GM12878 (cell line): ENCODE measurements at regions not wholly inside any gene's neighbourhood (a gene's known extent, or its start where the extent isn't known, plus 50 kb on each side); places are given as distances from the start of the nearest gene placed in this dataset.

Experiments
- SMARCA5 ChIP-seq: fragments of 450-650 bp; IDR thresholded peaks from 2 replicates; pipeline ENCODE4 v1.6.1; 2017; ENCODE audit warnings: mild to moderate bottlenecking
- SMC3 ChIP-seq: IDR thresholded peaks from 2 replicates; pipeline ENCODE4 v1.6.1; 2011; ENCODE audit warnings: low read length, improper control_type of control experiment, borderline replicate concordance
- TF ChIP-seq, protein P1 (sequence below): fragments of 450-650 bp; IDR thresholded peaks from 2 replicates; pipeline ENCODE4 v1.6.1; 2017; ENCODE audit warnings: antibody characterized with exemption, mild to moderate bottlenecking, moderate library complexity
- TF ChIP-seq, protein P2 (sequence below): fragments of 450-650 bp; IDR thresholded peaks from 2 replicates; pipeline ENCODE4 v1.6.1; 2017; ENCODE audit warnings: low read depth, mild to moderate bottlenecking, moderate library complexity
- TF ChIP-seq, protein P3 (sequence below): fragments of 450-650 bp; IDR thresholded peaks from 2 replicates; pipeline ENCODE4 v1.6.1; 2017; ENCODE audit warnings: mild to moderate bottlenecking, moderate library complexity

DNA sequence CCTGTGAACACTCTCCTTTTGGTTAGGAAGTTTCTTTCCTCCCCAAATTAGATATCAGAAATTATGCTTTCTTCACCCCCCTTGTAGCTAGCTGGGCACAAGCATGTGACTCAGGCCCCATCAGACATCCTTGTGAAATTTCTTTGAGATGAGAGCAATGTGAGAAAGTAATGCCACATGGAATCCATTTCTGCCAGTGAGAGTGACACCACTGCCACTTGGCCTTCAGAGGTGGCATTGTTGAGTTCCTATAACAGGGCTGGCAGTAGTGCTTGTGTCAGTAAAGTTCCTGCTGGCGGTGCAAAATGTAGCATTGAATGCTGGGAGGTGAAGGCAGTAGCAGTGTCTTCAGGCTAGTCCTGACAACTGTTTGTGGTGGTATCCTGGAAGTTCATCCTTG is 80.7 kb upstream of the ZNF280D start (continued):
- TF ChIP-seq, protein P1, sequence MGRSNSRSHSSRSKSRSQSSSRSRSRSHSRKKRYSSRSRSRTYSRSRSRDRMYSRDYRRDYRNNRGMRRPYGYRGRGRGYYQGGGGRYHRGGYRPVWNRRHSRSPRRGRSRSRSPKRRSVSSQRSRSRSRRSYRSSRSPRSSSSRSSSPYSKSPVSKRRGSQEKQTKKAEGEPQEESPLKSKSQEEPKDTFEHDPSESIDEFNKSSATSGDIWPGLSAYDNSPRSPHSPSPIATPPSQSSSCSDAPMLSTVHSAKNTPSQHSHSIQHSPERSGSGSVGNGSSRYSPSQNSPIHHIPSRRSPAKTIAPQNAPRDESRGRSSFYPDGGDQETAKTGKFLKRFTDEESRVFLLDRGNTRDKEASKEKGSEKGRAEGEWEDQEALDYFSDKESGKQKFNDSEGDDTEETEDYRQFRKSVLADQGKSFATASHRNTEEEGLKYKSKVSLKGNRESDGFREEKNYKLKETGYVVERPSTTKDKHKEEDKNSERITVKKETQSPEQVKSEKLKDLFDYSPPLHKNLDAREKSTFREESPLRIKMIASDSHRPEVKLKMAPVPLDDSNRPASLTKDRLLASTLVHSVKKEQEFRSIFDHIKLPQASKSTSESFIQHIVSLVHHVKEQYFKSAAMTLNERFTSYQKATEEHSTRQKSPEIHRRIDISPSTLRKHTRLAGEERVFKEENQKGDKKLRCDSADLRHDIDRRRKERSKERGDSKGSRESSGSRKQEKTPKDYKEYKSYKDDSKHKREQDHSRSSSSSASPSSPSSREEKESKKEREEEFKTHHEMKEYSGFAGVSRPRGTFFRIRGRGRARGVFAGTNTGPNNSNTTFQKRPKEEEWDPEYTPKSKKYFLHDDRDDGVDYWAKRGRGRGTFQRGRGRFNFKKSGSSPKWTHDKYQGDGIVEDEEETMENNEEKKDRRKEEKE = no peak
- TF ChIP-seq, protein P2, sequence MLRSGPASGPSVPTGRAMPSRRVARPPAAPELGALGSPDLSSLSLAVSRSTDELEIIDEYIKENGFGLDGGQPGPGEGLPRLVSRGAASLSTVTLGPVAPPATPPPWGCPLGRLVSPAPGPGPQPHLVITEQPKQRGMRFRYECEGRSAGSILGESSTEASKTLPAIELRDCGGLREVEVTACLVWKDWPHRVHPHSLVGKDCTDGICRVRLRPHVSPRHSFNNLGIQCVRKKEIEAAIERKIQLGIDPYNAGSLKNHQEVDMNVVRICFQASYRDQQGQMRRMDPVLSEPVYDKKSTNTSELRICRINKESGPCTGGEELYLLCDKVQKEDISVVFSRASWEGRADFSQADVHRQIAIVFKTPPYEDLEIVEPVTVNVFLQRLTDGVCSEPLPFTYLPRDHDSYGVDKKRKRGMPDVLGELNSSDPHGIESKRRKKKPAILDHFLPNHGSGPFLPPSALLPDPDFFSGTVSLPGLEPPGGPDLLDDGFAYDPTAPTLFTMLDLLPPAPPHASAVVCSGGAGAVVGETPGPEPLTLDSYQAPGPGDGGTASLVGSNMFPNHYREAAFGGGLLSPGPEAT = no peak
- TF ChIP-seq, protein P3, sequence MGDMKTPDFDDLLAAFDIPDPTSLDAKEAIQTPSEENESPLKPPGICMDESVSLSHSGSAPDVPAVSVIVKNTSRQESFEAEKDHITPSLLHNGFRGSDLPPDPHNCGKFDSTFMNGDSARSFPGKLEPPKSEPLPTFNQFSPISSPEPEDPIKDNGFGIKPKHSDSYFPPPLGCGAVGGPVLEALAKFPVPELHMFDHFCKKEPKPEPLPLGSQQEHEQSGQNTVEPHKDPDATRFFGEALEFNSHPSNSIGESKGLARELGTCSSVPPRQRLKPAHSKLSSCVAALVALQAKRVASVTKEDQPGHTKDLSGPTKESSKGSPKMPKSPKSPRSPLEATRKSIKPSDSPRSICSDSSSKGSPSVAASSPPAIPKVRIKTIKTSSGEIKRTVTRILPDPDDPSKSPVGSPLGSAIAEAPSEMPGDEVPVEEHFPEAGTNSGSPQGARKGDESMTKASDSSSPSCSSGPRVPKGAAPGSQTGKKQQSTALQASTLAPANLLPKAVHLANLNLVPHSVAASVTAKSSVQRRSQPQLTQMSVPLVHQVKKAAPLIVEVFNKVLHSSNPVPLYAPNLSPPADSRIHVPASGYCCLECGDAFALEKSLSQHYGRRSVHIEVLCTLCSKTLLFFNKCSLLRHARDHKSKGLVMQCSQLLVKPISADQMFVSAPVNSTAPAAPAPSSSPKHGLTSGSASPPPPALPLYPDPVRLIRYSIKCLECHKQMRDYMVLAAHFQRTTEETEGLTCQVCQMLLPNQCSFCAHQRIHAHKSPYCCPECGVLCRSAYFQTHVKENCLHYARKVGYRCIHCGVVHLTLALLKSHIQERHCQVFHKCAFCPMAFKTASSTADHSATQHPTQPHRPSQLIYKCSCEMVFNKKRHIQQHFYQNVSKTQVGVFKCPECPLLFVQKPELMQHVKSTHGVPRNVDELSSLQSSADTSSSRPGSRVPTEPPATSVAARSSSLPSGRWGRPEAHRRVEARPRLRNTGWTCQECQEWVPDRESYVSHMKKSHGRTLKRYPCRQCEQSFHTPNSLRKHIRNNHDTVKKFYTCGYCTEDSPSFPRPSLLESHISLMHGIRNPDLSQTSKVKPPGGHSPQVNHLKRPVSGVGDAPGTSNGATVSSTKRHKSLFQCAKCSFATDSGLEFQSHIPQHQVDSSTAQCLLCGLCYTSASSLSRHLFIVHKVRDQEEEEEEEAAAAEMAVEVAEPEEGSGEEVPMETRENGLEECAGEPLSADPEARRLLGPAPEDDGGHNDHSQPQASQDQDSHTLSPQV = no peak
- no peak for TF ChIP-seq SMC3
- TF ChIP-seq SMARCA5 = no peak
